RWPE2 (cell line): ENCODE measurements at regions not wholly inside any gene's neighbourhood (a gene's known extent, or its start where the extent isn't known, plus 50 kb on each side); places are given as distances from the start of the nearest gene placed in this dataset.
"Not testable (repeated sequence)": the region's sequence is repeated elsewhere in the genome, so short reads cannot be mapped to it uniquely, and the experiment has no call there.

ENCODE experiments used
- ATAC-seq: fragments of 200-7000 bp; cut with Tn5 transposase; 3 replicates; pipeline ENCODE4 v1.9.1; 2021; ENCODE audit warnings: low read depth
- DNase-seq: peaks from one replicate; pipeline ENCODE4 v3.0.0-alpha.2; 2020; ENCODE audit warnings: low spot score
- H3K27ac ChIP-seq: fragments of 450-650 bp; 2 replicates; pipeline ENCODE4 v1.5.1; 2017; ENCODE audit warnings: mild to moderate bottlenecking; ENCODE audit not compliant: poor library complexity, severe bottlenecking
- H3K27me3 ChIP-seq: fragments of 250-450 bp; sonication (Bioruptor Pico); 2 replicates; pipeline ENCODE4 v1.5.1; 2021; ENCODE audit warnings: mild to moderate bottlenecking, moderate library complexity; ENCODE audit not compliant: insufficient read depth, poor library complexity, severe bottlenecking
- H3K36me3 ChIP-seq: fragments of 250-450 bp; sonication (Bioruptor Pico); 2 replicates; pipeline ENCODE4 v1.5.1; 2020; ENCODE audit warnings: low read depth, mild to moderate bottlenecking, moderate library complexity
- H3K4me1 ChIP-seq: fragments of 250-450 bp; sonication (Bioruptor Pico); 2 replicates; pipeline ENCODE4 v1.5.1; 2021; ENCODE audit warnings: mild to moderate bottlenecking, moderate library complexity; ENCODE audit not compliant: insufficient read depth, poor library complexity, severe bottlenecking
- H3K4me3 ChIP-seq: fragments of 250-450 bp; sonication (Bioruptor Pico); 2 replicates; pipeline ENCODE4 v1.5.1; 2021; ENCODE audit warnings: mild to moderate bottlenecking, moderate library complexity; ENCODE audit not compliant: severe bottlenecking
- H3K9me3 ChIP-seq: fragments of 250-450 bp; sonication (Bioruptor Pico); 2 replicates; pipeline ENCODE4 v1.5.1; 2021; ENCODE audit warnings: mild to moderate bottlenecking, moderate library complexity; ENCODE audit not compliant: severe bottlenecking
- TF ChIP-seq, protein P1 (sequence below): fragments of 450-650 bp; IDR thresholded peaks from one replicate; pipeline ENCODE4 v1.5.1; 2017; ENCODE audit warnings: mild to moderate bottlenecking, moderate library complexity; ENCODE audit not compliant: poor library complexity, severe bottlenecking

- H3K9me3 ChIP-seq: peaks cover 5% of the 10 kb centered on the region
- no peaks in the 10 kb centered on the region for H3K36me3 ChIP-seq
- H3K27ac ChIP-seq: no peak overlapping the region
- no peak overlapping the region for H3K4me3 ChIP-seq
- H3K27me3 ChIP-seq: no peaks in the 10 kb centered on the region
- no peak for DNase-seq
- H3K4me1 ChIP-seq: no peaks in the 10 kb centered on the region
- ATAC-seq: no peak
- TF ChIP-seq, protein P1, sequence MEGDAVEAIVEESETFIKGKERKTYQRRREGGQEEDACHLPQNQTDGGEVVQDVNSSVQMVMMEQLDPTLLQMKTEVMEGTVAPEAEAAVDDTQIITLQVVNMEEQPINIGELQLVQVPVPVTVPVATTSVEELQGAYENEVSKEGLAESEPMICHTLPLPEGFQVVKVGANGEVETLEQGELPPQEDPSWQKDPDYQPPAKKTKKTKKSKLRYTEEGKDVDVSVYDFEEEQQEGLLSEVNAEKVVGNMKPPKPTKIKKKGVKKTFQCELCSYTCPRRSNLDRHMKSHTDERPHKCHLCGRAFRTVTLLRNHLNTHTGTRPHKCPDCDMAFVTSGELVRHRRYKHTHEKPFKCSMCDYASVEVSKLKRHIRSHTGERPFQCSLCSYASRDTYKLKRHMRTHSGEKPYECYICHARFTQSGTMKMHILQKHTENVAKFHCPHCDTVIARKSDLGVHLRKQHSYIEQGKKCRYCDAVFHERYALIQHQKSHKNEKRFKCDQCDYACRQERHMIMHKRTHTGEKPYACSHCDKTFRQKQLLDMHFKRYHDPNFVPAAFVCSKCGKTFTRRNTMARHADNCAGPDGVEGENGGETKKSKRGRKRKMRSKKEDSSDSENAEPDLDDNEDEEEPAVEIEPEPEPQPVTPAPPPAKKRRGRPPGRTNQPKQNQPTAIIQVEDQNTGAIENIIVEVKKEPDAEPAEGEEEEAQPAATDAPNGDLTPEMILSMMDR: no peak
Observed at GRCh38 chr3:20478436-20478835, 292.4 kb upstream of the SGO1 start.

DNA sequence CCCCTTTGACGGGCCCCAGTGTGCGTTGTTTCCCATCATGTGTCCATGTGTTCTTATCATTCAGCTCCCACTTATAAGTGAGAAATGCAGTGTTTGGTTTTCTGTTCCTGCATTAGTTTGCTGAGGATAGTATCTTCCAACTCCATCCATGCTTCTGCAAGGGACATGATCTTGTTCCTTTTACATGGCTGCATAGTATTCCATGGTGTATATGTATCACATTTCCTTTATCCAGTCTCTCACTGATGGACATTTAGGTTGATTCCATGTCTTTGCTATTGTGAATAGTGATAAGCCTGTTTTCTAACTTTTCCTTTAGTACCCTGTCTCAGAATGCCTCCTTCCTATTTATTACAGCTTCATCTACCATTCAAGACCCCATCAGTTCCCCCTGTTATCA, 278.2 kb upstream of the SGO1 start:
- DNase-seq, H3K36me3 ChIP-seq, H3K4me3 ChIP-seq, ATAC-seq, H3K27ac ChIP-seq, H3K4me1 ChIP-seq, H3K9me3 ChIP-seq, H3K27me3 ChIP-seq: not testable (repeated sequence)

DNA sequence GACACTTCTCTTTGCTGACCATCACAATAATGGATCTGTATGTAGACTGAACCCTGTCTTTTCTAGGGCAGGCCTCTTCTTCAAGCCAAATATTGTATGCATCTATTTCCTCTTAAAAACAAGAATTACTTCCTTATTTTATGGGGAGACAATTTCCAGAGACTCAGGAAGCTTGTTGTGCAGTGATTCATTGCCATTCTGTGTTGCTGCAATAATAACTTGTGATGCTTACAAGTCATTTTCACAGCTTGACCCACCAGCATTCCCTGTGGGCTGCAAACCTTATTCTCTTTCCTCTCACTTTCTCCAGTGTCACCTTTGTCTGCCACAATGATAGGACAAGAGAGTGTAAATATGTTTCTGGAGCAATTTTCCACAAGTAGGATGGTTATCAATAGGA, 276.7 kb upstream of the SGO1 start:
- TF ChIP-seq, protein P1: no peak
- no peak for ATAC-seq
- no peaks in the 10 kb centered on the region for H3K9me3 ChIP-seq
- no peak for DNase-seq
- H3K27ac ChIP-seq: no peak overlapping the region
- H3K4me1 ChIP-seq: no peaks in the 10 kb centered on the region
- no peak overlapping the region for H3K4me3 ChIP-seq
- no peaks in the 10 kb centered on the region for H3K36me3 ChIP-seq
- no peaks in the 10 kb centered on the region for H3K27me3 ChIP-seq

DNA sequence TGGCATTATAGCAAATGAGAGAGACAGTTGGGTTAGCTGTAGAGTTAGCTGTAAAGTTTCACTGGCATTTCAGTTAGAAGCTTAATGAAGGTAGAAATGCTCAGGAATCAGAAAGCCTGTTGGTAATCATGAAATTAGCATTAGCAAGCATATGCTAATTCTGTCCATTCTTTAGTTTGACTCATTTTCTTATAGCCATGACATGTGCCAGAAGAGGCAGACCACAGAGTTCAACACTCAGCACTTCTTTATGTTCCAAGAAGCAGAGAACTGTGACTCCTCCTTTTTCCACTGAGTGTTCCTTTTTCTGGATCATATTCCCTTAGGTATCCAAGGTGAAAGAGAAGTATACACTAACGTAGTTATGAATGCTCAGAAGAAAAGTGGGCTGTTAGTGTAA, 276.2 kb upstream of the SGO1 start:
- DNase-seq: no peak
- H3K4me3 ChIP-seq: no peak overlapping the region
- TF ChIP-seq, protein P1: no peak
- H3K4me1 ChIP-seq: no peaks in the 10 kb centered on the region
- H3K27ac ChIP-seq: no peak overlapping the region
- no peaks in the 10 kb centered on the region for H3K27me3 ChIP-seq
- ATAC-seq: no peak
- no peaks in the 10 kb centered on the region for H3K36me3 ChIP-seq
- no peaks in the 10 kb centered on the region for H3K9me3 ChIP-seq

DNA sequence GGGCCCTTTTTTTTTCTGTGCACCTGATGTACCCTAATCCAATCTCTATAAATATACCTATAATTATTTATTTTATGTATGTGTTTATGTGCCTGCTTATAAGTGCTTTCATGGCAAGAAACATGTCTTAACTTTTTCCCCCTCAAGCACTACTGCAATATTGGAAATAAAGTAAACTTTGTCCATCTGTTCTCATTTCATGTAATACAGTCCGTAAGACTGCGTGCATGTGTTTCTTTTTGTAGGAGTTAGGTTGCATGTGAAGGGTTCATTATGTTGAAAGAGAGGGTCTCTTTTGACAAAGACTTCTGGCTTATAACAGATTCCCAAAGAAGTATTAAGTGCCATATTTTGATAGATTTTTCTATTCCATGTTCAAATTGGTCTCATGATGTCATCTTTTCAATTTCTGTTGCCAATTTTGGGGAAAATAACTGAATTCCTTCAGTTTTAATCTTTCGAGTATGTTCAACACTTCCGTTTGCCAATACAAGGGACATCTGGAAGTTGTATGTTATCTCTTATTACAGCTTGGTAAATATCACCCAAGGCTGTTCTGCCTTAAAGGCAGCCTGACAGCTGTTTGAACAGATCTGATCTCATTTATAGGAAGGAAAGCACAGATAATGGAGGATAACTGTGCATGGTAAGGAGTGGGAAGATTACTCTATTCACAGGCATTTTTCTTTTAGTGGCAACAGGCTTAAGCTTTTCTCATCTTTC, 273.1 kb upstream of the SGO1 start:
- H3K9me3 ChIP-seq: no peaks in the 10 kb centered on the region
- ATAC-seq (no peak), DNase-seq (no peak)
- TF ChIP-seq, protein P1: no peak
- H3K27me3 ChIP-seq: no peaks in the 10 kb centered on the region
- no peak overlapping the region for H3K27ac ChIP-seq
- H3K4me1 ChIP-seq: no peaks in the 10 kb centered on the region
- no peaks in the 10 kb centered on the region for H3K36me3 ChIP-seq
- no peak overlapping the region for H3K4me3 ChIP-seq
